CD14-positive monocyte (primary cell): ENCODE measurements at regions not wholly inside any gene's neighbourhood (a gene's known extent, or its start where the extent isn't known, plus 50 kb on each side); places are given as distances from the start of the nearest gene placed in this dataset.

Source experiments
- DNase-seq, 3 donors: peaks; one replicate each; pipeline ENCODE4 v3.0.0-alpha.2; 2011 to 2022
- H2AFZ ChIP-seq: 2 replicates; pipeline ENCODE4 v1.6.0; 2012; ENCODE audit warnings: mild to moderate bottlenecking, low read depth, low read length, inconsistent platforms; ENCODE audit not compliant: insufficient read depth, poor library complexity, severe bottlenecking
- H3K27ac ChIP-seq, 2 donors: 1 replicate in 1 of 2; 2 replicates in 1 of 2; pipeline ENCODE4 v1.5.1; 2012 to 2013; ENCODE audit warnings: low read length in 2 of 2, control low read depth in 1 of 2, inconsistent platforms in 1 of 2, low read depth in 1 of 2, mild to moderate bottlenecking in 1 of 2
- H3K27me3 ChIP-seq, 2 donors: one replicate each; pipeline versions ENCODE4 v1.6.0 to v1.6.1; 2011 to 2013; ENCODE audit warnings: low read length in 2 of 2; ENCODE audit not compliant: control insufficient read depth in 2 of 2, insufficient read depth in 2 of 2
- H3K36me3 ChIP-seq, 2 donors: replicated peaks in 1 of 2; 1 replicate in 1 of 2; 2 replicates in 1 of 2; pipeline versions ENCODE4 v1.5.1 to v1.6.1; 2012 to 2013; ENCODE audit warnings: low read length in 2 of 2, control low read depth in 1 of 2, inconsistent platforms in 1 of 2, mild to moderate bottlenecking in 1 of 2; ENCODE audit not compliant: insufficient read depth in 2 of 2, control insufficient read depth in 1 of 2
- H3K4me1 ChIP-seq, 2 donors: 1 replicate in 1 of 2; 2 replicates in 1 of 2; pipeline versions ENCODE4 v1.5.1 to v1.6.1; 2012 to 2013; ENCODE audit warnings: low read length in 2 of 2, control low read depth in 1 of 2, inconsistent platforms in 1 of 2, mild to moderate bottlenecking in 1 of 2, moderate library complexity in 1 of 2; ENCODE audit not compliant: insufficient read depth in 2 of 2, control insufficient read depth in 1 of 2
- H3K4me2 ChIP-seq: replicated peaks from 2 replicates; pipeline ENCODE3; 2012; ENCODE audit warnings: low read length, moderate library complexity, mild to moderate bottlenecking; ENCODE audit not compliant: poor library complexity, severe bottlenecking; ENCODE audit errors: extremely low read depth
- H3K4me3 ChIP-seq, 3 experiments: fragments of 200-600 bp in 1 of 3; sonication (generic) in 1 of 3; replicated peaks in 1 of 3; 1 replicate in 2 of 3; 2 replicates in 1 of 3; pipeline ENCODE4 v1.5.1; 2011 to 2013; ENCODE audit warnings: low read length in 3 of 3, mild to moderate bottlenecking in 3 of 3, control low read depth in 2 of 3, low read depth in 2 of 3, inconsistent platforms in 1 of 3, moderate library complexity in 1 of 3
- H3K79me2 ChIP-seq: 2 replicates; pipeline ENCODE4 v1.6.0; 2012; ENCODE audit warnings: mild to moderate bottlenecking, control low read depth, inconsistent platforms, low read length, moderate library complexity; ENCODE audit not compliant: insufficient read depth
- H3K9ac ChIP-seq: 2 replicates; pipeline ENCODE4 v1.6.0; 2017; ENCODE audit warnings: low read length, mild to moderate bottlenecking; ENCODE audit not compliant: insufficient read depth, poor library complexity, severe bottlenecking
- H3K9me3 ChIP-seq, 2 donors: replicated peaks in 1 of 2; 1 replicate in 1 of 2; 2 replicates in 1 of 2; pipeline versions ENCODE4 v1.5.1 to v1.6.1; 2012 to 2013; ENCODE audit warnings: low read length in 2 of 2, control low read depth in 1 of 2; ENCODE audit not compliant: control insufficient read depth in 1 of 2, insufficient read depth in 1 of 2
- H4K20me1 ChIP-seq: 2 replicates; pipeline ENCODE4 v1.6.0; 2012; ENCODE audit warnings: mild to moderate bottlenecking, low read length, control low read depth, moderate library complexity; ENCODE audit not compliant: insufficient read depth
- H3K27ac Mint-ChIP-seq, 7 donors: one replicate each; pipeline ENCODE4 v1.8.0; 2020; ENCODE audit warnings: mild to moderate bottlenecking in 7 of 7, mixed read lengths in 7 of 7, moderate library complexity in 6 of 7, inconsistent platforms in 2 of 7
- H3K27me3 Mint-ChIP-seq, 3 donors: one replicate each; pipeline ENCODE4 v1.8.0; 2021 to 2022; ENCODE audit warnings: low read depth in 3 of 3, mild to moderate bottlenecking in 3 of 3, mixed read lengths in 3 of 3, moderate library complexity in 3 of 3, inconsistent platforms in 1 of 3
- H3K36me3 Mint-ChIP-seq, 2 donors: one replicate each; pipeline ENCODE4 v1.8.0; 2020; ENCODE audit warnings: mixed read lengths in 2 of 2, inconsistent platforms in 1 of 2, mild to moderate bottlenecking in 1 of 2
- H3K4me1 Mint-ChIP-seq: one replicate; pipeline ENCODE4 v1.8.0; 2020; ENCODE audit warnings: mild to moderate bottlenecking, mixed read lengths
- H3K4me3 Mint-ChIP-seq, 2 donors: one replicate each; pipeline ENCODE4 v1.8.0; 2020; ENCODE audit warnings: mild to moderate bottlenecking in 2 of 2, mixed read lengths in 2 of 2, moderate library complexity in 1 of 2
- H3K9me3 Mint-ChIP-seq, 7 donors: one replicate each; pipeline ENCODE4 v1.8.0; 2020 to 2022; ENCODE audit warnings: mixed read lengths in 7 of 7, mild to moderate bottlenecking in 6 of 7, moderate library complexity in 6 of 7, inconsistent platforms in 2 of 7
- WGBS: methylation state at CpG from one replicate; pipeline ENCODE4 v1.1.5; 2013; ENCODE audit warnings: missing lambda C conversion rate; ENCODE audit not compliant: insufficient coverage; 5-methylcytosine and 5-hydroxymethylcytosine counted together
- intact Hi-C, 2 donors: fragments of 100-400 bp; cut with micrococcal nuclease; formaldehyde crosslinking; loops; one replicate each; pipeline versions ENCODE4 v1.15.0 to v1.15.1; 2023
- TF ChIP-seq, protein P1 (sequence below): fragments of 200-600 bp; IDR thresholded peaks from one replicate; pipeline ENCODE4 v1.8.0; 2022; ENCODE audit warnings: antibody characterized with exemption, mild to moderate bottlenecking

DNA sequence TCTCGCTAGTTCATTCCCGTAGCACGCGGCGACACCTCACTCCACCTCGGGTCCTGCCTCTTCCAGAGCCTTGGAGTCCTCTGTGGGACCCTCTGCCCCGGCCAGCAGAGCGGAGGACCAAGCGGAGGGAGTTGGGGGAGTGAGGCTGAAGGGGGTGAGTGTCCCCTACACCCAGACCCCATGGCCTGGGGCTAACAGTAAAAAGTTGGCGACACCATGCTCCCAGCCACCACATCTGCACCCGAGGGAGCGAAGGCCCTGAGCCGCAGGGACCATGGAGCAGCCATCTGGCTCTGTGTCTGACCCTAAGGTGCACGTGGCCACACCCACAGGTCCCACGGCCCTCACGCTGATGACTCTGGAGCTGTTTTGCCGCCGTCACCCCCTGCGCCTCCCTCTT lies 293.8 kb downstream of the BRD1 start:
- 100% methylated on average over 5 of the region's 19 CpGs for WGBS
- intact Hi-C loops = no loop called here
- peaks cover 0 to 2% (median 0%) of the 10 kb centered on the region in 3 donors for H3K27me3 Mint-ChIP-seq

DNA sequence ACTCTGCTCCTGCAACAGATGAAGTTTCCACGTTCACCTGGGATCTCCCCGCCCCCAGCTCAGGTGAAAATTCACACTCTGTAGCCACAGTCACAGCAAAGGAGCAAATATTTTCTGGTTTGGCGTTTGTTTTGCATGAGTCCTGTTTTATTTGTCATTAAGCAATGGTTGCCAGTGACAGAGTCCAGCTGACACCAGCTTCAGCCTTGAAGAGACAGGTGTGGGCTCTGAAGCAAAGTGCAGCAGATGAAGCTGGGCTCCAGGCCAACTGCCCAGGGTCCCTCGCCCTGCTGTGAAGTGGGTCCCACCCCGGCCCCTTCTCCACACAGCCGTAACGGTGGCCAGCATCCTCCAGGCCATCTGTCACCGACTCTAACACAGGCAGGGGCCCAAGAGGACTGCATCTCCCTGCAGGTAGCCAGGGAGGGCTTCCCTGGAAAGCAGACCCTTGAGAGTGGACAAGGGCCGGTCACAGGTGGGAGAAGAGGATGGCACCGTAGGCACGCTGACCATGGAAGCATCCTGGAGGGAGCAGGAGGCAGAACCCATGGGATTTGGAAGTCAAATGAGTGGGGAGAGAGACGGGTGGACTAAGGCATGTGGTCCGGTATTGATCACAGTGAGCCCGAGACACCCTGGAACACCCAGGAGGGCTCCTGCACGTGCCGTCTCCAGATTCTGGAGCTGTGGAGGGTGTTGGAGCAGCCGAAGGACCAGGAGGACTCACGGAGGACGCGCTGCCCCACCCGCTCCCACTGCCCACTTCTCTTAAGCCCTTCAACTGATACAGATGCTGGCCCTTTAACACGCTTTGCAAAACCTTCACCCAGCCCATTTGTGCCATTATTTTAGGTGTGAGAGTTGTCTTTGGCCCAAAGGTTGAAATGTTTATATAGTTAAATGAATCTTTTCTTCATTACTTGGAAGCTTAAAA lies 294.5 kb downstream of the BRD1 start:
- no peak for DNase-seq
- peak overlapping the region in 1 of 7 donors; percentile 40 for H3K27ac Mint-ChIP-seq
- no peaks in the 10 kb centered on the region for H3K79me2 ChIP-seq
- H3K9ac ChIP-seq = no peak overlapping the region
- H4K20me1 ChIP-seq = peaks cover 4% of the 10 kb centered on the region
- H3K36me3 Mint-ChIP-seq = peaks cover 0 to 3% of the 10 kb centered on the region in 2 donors
- H3K4me2 ChIP-seq = no peak overlapping the region
- no peaks in the 10 kb centered on the region for H3K36me3 ChIP-seq
- H3K4me3 Mint-ChIP-seq = no peak overlapping the region
- H3K4me1 Mint-ChIP-seq = no peaks in the 10 kb centered on the region
- no peaks in the 10 kb centered on the region for H3K27me3 ChIP-seq
- no peaks in the 10 kb centered on the region for H3K9me3 Mint-ChIP-seq
- peaks cover 0 to 2% (median 0%) of the 10 kb centered on the region in 3 donors for H3K27me3 Mint-ChIP-seq
- no peaks in the 10 kb centered on the region for H3K4me1 ChIP-seq
- H3K9me3 ChIP-seq = no peaks in the 10 kb centered on the region
- H3K27ac ChIP-seq = no peak overlapping the region
- H2AFZ ChIP-seq = no peak overlapping the region
- 86% methylated on average over 14 of the region's 22 CpGs for WGBS
- H3K4me3 ChIP-seq = no peak overlapping the region
- TF ChIP-seq, protein P1, sequence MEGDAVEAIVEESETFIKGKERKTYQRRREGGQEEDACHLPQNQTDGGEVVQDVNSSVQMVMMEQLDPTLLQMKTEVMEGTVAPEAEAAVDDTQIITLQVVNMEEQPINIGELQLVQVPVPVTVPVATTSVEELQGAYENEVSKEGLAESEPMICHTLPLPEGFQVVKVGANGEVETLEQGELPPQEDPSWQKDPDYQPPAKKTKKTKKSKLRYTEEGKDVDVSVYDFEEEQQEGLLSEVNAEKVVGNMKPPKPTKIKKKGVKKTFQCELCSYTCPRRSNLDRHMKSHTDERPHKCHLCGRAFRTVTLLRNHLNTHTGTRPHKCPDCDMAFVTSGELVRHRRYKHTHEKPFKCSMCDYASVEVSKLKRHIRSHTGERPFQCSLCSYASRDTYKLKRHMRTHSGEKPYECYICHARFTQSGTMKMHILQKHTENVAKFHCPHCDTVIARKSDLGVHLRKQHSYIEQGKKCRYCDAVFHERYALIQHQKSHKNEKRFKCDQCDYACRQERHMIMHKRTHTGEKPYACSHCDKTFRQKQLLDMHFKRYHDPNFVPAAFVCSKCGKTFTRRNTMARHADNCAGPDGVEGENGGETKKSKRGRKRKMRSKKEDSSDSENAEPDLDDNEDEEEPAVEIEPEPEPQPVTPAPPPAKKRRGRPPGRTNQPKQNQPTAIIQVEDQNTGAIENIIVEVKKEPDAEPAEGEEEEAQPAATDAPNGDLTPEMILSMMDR = no peak
- intact Hi-C loops = no loop called here

More for the DNA sequence above, 293.8 kb downstream of the BRD1 start:
- no peak overlapping the region for H2AFZ ChIP-seq
- no peaks in the 10 kb centered on the region for H3K9me3 ChIP-seq
- Mint-ChIP-seq H3K4me1 (no peaks in the 10 kb centered on the region), H3K9me3 (no peaks in the 10 kb centered on the region), H3K36me3 (peaks cover 3% of the 10 kb centered on the region in 2 donors), H3K27ac (no peak overlapping the region), H3K4me3 (no peak overlapping the region)
- no peak for DNase-seq
- H3K4me2 ChIP-seq = no peak overlapping the region
- H4K20me1 ChIP-seq = no peaks in the 10 kb centered on the region
- no peak overlapping the region for H3K4me3 ChIP-seq
- H3K36me3 ChIP-seq = no peaks in the 10 kb centered on the region
- H3K79me2 ChIP-seq = no peaks in the 10 kb centered on the region
- H3K4me1 ChIP-seq = no peaks in the 10 kb centered on the region
- TF ChIP-seq, protein P1 = no peak
- H3K27me3 ChIP-seq = no peaks in the 10 kb centered on the region
- H3K27ac ChIP-seq = no peak overlapping the region
- no peak overlapping the region for H3K9ac ChIP-seq
